HG03175 (cell line): ENCODE measurements at regions not wholly inside any gene's neighbourhood (a gene's known extent, or its start where the extent isn't known, plus 50 kb on each side); places are given as distances from the start of the nearest gene placed in this dataset.

ENCODE experiments used
- ATAC-seq: cut with Tn5 transposase; IDR thresholded peaks from one replicate; pipeline ENCODE4 v1.9.1; 2021; ENCODE audit warnings: mild to moderate bottlenecking, moderate library complexity; ENCODE audit not compliant: unreplicated experiment

DNA sequence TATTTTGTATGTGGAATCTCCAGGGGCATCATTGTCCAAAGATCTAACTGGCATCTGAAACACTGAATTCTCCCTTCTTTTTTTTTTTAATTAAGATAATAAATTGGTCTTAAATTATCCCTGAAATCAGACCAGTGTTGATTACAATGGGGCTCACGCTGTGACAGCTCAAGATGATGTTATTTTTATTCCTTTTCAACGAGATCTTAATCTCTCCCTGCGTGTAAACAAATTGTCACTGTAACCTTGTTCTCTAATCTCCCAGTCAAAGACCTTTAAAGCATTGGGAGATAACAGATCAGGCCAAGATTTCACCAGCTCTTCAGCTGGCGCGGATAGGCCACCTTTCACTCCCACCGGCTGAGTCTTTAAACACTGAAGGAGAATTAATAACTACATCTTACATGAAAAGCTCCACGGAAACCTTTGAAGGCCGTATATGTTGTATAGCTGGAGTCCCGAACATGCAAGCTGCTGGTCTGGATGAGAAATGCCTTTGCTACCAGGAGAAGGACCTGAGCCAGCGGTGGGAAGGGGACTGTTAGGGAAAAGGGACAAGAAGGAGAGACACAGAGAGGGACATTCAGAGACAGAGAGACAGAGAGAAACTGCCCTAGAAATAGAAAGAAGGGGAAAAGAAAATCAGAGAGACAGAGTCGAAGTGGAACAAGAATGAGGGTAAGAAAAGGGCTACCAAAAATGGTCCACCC, 418.8 kb upstream of the NR2F2 start:
- ATAC-seq: no peak

DNA sequence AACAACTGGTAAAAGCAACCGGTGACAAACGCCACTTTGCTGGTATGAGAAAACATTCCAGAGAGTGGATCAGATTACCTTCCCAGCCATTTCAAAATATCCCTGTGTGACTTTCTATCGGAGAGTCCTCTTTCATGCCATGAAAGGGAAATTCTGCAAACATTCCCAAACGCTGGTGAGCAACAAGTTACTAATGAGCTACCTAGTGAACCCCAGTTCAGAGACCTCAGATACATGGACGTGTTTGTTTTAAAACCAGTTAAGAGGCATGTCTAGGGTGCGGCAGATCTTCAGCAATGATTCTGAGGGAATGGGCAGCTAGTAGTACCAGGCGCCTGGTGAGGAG, 418.2 kb upstream of the NR2F2 start:
- ATAC-seq: no peak

DNA sequence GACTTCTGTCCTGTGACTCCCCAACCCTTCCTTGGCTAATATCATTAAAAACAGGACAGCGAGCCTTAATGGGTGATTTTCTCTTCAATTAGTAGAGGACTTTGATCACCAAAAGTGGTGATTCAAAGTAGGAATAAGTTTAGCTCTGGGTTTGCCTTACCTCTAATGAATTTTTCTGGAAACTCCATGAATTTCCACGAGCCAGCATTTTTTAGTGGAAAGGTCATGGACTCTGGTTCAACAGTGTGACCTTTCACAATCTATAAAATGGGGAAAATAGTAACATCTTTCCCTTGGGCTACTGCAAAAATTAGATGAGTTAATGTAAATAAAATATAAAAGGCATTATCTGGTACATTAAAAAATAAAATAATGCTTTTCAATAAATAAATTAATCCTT, 417.8 kb upstream of the NR2F2 start:
- no peak for ATAC-seq

DNA sequence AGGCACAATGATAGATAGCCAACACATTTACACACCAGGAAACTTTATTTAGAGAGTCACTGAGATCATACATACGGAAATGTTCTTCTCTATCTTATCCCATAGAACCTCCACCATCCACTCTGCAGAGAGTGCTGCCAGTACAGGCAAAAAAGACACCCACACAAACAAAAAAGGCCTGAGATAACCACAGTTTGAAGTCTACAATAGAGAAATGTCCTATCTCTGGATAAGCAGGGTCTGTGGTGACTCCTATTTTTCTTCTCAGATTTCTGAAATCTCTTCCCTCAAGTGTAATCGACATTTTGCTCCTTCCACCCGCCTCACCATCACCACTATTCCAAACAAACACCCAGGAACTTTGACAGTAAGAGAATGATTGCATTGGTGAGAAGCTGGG, 413.9 kb upstream of the NR2F2 start:
- ATAC-seq: no peak

DNA sequence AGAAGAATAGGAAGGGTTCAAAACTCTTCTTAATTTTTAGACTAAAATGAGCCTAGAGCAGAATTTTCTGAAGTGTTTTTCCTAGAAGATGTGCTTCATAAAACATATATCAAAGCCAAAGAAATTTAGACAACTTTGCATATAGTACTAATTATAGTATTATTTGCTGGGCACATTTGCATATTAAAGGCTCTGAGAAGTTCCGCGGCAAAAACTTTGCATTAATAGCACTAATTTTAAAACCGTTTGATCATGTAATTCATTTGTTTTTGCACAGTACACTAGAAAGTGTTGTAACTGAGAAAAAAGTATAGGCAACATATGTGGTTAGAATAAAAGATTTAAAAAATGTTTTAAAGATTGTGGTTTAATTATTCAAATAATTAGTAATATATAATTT, 412.0 kb upstream of the NR2F2 start:
- no peak for ATAC-seq

DNA sequence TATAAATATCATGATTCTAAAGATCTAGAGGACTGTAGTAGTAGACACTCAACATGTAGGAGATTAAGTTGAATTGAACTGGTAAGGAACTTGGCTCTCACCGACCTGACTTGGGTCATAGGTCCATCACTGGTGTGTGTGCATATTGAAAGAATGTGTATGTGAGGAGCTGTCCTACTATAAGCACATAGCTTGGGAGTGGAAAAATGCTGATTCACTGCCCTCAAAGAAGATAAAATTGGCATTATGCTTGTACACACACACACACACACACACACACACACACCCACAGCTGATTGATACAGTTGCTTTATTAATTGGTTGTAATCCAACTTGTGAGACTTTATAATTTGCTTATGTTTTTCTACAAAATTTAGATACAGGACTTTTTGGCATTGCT, 411.0 kb upstream of the NR2F2 start:
- ATAC-seq: no peak

DNA sequence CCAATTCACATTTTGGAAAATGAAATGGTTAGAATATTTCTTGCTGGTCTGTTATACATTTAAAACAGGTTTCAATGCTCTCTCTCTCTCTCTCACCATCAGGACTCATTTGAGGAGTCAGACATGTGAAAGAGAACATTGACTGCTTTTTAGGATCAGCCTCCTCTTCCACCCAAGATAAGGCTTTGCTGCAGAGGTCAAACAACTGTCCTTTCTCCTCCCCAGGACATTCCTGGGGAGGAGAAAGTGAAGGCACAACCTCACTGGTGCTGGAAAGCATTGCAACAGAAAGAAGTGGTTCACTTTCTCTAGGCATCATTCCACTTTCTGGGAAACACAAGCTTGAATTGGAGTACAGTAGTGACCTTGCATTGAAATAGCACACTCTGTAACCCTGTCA, 409.1 kb upstream of the NR2F2 start:
- ATAC-seq: no peak

DNA sequence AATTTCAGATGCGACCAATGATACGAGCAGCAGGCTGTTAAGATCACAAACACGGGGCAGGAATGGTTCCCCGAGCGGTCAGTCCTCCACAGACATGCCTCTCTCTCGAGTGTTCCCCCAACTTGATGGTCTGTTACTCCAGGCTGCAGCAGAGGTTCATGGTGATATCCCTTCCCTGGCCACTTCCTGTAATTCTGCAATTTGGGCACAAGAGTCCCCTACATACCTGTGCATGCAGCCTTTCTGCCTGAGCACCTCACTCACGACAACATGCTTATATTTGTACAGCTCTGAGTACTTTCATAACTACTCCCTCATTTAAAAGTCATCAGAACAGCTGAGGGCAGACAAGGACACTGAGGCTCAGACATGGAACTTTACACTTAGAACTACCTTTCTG, 408.1 kb upstream of the NR2F2 start:
- no peak for ATAC-seq

DNA sequence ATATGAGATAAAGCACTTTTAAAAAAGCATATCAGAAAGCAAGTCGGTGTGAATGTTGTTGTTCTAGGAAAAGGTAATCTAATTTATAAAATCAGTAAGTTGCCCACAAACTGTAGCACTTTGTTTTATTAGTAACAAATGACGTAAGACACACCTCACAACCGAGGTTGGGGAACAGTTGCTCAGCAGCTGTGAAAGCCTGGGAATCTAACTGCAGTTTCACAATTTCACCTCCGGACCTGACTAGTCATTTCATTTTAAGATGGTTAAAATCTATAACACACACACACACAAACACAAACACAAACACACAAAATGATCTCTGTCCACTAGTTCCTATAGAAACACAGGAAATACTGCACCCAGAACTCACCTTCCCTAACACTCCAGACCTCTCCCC, 406.7 kb upstream of the NR2F2 start:
- ATAC-seq: no peak

DNA sequence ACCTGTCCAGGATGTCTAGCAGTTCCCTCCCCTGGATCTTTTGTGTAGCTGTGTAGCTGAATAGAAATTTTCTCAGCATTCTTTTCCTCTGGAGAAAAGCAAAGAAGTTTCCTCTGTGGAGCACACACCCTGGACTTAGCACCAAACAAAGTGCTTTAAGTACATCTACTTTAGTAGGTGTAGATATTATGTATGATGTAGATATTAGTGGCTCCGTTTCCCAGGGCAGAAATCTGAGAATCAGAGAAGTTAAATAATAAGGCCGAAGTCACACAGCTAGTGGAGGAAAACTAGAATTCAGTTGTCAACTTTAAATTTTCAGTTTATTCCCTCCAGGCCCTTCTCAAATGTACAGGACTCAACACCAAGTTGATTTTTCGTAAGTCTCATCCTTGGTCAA, 401.7 kb upstream of the NR2F2 start:
- ATAC-seq: no peak

DNA sequence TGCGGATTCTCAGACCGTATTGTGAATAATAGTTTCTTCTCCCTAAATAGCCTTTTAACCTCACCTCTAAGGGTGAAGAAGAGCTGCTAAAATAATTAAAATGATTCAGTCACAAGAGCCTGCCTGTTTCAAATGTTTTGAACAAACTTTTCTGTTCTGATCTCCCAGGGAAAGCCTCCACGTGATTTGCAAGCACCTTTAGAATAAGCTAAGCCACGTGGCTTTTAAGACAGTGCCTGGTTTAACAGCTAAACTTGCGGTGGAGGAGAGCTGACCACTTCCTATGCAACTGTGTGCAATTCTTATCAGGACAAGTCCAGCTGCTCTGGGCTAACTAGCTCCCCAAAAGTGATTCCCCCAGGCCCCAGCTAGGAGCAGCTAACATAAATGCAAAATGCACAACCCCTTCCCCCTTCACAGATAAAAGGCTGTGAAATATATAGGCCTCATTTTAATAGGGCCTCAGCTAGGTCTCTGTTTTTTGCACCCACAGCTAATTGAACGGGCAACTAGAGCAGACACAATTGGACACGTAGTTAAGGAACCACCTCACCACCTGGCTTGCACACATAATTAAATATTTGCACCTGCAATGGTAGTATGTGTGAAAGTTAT, 401.2 kb upstream of the NR2F2 start:
- ATAC-seq: peak; percentile 75

DNA sequence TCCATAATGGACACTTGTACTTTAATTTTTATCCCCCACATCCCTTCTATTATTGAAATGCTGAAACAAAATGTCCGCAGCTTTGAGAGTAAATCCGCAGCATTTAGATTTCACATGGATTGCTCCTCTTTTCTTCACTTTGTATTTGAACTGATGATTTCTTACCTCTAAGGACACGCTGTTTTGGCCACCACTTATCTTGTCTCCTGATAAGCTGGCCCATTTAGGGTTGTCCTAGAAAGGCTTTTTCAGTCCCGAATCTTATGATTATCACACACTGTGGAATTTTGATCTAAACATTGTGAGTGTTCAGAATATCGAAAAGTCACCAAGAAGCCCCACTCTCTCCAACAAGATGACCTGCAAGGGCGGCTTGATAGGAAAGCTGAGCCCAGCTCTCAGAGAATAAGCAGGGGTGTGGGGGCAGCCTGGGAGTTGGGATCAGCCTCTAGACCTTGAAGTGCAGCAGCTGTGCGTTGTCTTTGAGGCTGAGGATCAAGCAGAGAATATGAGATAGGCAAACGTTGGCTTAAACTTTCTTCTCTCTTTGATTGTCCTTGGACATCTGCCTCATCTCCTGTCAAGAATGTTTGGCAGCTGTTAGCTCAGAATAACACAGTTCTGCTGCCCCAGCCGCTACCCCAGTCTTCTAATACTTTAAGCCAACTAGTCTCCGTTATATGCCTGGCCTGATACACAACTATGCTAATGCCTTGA, 399.7 kb upstream of the NR2F2 start:
- no peak for ATAC-seq

DNA sequence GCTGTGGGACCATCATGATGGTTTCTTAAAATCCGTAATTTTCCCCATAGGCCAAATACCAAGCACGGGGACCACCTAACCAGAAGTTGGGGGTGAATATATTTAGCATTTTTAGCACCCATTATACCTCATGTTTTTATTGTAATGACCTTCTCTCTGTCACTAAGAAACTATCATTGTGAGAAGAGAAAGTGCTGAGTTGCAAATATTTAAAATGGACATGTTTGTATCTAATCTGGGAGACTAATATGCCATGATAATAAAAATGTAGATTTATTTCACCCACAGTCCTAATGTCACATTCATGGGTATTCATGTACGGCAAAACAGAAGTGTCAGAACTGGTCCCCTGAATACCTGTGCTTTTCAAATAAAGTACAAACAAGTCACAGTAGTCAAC, 398.9 kb upstream of the NR2F2 start:
- no peak for ATAC-seq

DNA sequence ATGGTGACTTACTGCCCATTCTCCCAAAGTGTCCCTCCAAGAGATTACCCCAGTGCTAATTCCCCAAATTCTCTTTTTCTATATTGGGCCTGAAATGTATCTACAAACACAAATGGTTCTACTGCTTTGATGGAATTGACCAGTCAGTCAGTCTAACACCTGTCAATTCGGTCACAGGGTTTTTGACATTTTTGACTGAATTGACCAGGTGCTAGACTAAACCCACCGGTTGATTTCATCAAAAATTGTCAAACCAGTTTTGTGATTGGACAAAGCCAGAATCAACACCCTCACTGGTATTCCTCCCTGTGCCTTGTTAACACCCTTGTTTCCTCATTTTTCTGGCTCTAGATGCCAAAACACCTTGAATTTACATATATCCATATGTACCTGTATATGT, 398.4 kb upstream of the NR2F2 start:
- ATAC-seq: no peak

DNA sequence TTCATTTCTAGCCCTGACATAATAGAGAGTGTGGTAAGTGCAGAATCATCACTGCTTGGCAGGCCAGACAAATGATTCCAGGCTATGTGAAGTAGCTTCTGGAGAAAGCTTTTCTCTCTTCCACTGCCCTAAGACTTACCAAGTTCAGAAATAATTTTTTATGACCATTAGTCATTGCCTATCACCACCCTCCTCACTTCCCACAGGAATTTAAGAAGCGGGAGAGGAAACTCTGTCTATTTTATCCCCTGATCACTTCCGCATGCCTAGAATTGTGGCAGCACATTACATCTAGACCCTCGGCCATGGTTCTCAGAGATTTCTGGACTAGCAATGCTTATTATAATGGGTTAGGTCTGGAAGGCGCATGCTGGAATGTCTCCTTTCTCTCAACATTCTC, 397.8 kb upstream of the NR2F2 start:
- no peak for ATAC-seq

DNA sequence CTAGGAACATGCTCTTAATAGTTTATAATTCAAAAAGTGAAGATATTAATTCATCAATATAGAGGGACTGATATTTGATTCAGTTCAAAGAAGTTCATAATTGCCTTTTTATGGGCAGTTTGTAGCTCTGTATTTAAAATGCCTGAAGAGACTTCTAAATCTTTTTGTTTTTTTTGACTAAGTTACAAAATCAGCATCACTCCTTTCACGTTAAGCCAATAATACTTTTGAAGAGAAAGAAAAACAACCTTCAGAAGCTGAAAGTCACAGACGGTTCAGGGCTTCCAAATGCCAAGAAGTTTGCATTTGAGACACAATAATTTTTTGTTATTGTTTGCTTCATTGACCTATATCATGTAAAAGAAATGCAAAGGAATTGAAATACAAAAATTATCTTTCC, 394.6 kb upstream of the NR2F2 start:
- no peak for ATAC-seq

DNA sequence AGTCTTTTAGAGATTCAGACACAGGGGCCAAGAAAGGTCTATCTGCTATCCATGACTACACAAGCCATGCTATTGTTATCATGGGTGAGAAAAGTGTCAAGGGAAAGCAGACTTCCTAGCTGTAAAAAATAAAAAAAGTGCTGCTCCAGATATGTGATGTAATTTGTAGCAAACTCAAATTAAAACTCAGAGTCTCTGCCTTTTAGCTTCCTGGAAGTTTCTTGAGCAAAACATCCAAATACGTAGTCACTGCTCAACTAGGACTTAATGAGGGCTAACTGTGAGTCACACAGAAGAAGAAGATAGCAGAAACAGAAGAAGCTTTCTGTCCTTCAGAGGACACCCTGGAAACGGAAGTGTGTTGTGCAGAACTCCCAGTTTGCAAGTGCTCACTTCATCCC, 393.4 kb upstream of the NR2F2 start:
- ATAC-seq: no peak

DNA sequence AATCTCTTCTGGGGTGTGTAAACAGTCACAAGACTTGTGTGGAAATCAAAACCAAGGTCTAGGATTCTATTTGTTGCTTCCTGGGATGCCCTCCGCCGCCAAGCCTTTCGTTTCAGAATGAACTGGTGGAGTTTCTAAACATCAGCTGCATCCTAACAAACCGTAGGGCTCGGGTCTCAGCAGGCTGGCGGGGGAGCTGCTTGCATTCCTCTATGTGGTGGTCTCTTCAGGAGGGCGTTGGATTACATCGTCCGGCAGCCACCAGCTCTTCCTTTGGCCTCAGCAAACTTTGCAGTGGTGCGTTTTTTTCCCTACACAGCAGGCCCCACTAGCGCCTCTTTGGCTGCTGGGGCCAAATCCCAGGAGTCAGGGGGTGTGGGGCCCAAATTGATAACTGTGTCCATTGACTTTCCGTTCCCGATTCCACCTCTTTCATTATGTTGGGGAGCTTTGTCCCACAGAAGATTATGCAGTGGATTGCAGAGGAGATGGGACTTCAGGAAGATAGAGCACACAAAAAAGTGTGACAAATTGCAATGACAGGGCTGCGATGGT, 390.0 kb upstream of the NR2F2 start:
- ATAC-seq: no peak

DNA sequence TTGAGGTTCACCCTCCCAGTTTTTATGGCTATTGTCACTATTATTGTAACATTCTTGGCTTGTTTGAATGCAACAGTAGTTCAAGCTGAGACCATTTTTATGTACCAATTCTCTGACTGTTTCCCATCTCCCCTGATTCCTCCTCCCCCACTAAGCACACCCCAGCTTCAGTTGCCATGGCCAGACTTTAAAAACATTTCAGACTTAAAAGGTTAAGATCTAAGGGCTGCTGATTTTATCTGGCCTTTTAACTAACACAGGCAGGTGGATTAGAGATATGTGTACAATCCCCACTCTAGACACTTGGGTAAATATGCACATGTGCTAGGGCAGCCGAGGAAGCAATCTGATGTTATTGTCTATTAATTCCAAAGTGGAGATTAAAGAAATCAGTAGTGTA, 386.3 kb upstream of the NR2F2 start:
- ATAC-seq: no peak

DNA sequence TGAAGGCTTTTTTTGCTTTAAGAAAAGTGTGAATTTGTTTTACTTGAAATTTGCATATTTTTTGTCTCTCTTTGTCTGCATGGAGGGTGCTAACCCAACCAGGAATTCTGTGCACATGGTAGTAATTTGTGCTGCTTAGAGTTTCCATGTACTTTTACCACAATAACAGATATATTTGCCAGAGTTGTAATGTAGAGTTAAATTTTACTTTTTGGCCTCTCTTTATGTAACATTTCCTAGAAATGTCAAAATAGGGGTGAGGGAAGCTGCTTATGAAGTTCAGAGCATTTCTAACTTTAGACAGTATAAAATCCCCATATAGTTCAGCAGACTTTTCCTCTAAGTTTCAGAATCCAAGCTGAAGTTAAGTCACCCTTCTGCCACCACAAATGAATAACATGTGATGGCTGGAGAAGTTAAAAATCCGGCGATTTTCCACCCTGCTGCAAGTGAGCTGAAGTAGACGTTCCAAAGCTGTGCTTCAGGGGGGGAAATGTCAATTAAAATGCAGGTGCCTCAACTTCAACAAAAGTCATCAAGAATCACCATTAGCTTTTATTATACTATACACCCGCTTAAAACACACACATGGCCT, 385.7 kb upstream of the NR2F2 start:
- ATAC-seq: no peak

DNA sequence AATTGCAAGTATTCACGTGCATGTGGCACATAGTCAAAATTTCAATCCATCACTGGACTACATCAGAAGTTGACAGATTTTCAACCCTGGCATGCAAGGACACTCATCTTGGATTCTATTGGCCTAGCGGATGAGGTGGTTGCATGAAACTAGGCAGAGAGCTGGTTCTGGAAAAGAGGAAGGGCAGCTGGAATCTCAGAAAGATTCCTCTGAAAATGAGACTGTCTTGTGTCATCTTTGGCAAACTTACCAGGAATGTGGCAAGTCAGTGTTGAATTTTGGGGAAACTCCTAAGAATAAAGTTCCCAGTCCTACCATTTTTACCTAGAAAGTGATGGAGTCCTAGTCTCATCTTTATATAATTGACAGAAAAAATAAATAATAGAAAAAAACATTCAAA, 384.3 kb upstream of the NR2F2 start:
- no peak for ATAC-seq

DNA sequence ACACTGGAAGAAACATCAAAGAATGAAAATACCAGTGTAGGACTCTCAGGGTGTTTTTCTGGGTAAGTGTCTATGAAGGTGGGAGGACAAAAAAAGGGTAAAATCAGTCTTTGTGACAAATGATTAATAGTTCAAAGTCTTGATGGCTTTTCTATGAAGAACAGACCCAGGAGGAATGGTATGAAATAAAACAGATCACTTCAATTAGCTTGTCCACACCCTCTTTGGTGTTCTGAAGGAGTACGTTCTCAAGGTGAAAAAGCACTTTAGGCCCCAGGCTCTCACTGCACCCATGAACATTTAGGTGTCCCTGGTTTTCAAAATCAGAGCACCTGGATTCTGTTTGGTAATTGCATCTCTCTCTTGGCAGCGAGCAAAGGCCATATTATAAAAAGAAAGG, 383.6 kb upstream of the NR2F2 start:
- ATAC-seq: no peak
